ENCODE measurements at regions not wholly inside any gene's neighbourhood (a gene's known extent, or its start where the extent isn't known, plus 50 kb on each side); places are given as distances from the start of the nearest gene placed in this dataset.
"Not testable (repeated sequence)": the region's sequence is repeated elsewhere in the genome, so short reads cannot be mapped to it uniquely, and the experiment has no call there.

DNA sequence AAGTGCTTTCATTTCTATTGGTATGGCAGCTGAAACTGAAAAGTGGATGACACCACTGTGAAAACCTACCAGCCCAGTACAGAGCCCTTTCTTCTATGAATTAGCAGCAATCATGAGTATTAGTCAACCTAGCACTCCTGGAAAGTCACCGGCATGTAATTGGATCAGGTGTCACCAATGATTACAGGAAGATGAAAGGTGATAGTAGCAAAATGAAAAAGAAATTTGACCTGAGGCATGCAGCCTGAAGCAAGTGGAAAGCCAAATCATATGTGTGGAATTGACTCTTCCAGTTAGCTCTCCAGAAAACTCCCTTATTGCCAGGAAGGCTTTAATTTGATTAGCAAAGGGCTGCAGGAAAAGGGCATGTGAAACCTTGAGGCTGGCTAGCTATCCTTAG lies 81.2 kb upstream of the NAA35 start:
- peaks cover 15 to 16% of the 10 kb centered on the region in 2 experiments for H3K4me1 ChIP-seq (ENCODE audit: control insufficient read depth in 1 of 2, insufficient read depth in 2 of 2, low read length in 2 of 2)
- peak; percentile 72 for ATAC-seq
- CTCF ChIA-PET: no interaction called here

GRCh38 chr9:85861882-85862281 lies 79.1 kb upstream of the NAA35 start:
- H3K4me2 ChIP-seq (ENCODE audit: low read length); H3K9ac ChIP-seq (ENCODE audit: low read length); CTCF ChIA-PET; H3K27ac ChIP-seq (ENCODE audit: low read depth, low read length); H3K4me3 ChIP-seq (replicated peaks in 1 of 2; ENCODE audit: low read depth in 1 of 2, low read length in 2 of 2); H3K36me3 ChIP-seq (ENCODE audit: control insufficient read depth in 1 of 2, insufficient read depth in 2 of 2, low read length in 2 of 2); POLR2A ChIA-PET; H3K27me3 ChIP-seq (ENCODE audit: insufficient read depth, low read length); H3K9me2 ChIP-seq (ENCODE audit: insufficient read depth); H3K79me2 ChIP-seq (ENCODE audit: insufficient read depth, low read length); BruUV-seq (replicated peaks); H2AFZ ChIP-seq (ENCODE audit: low read depth, low read length, poor library complexity, severe bottlenecking); DNase-seq (ENCODE audit: low read depth, low spot score); H3K9me3 ChIP-seq (ENCODE audit: control insufficient read depth in 1 of 2, insufficient read depth in 1 of 2, low read depth in 1 of 2, low read length in 2 of 2); H4K20me1 ChIP-seq (ENCODE audit: insufficient read depth); intact Hi-C loops (cut with micrococcal nuclease); ATAC-seq; RAD21 ChIA-PET (ENCODE audit: low non-redundant PET in 1 of 2, low total read pairs in 2 of 2, uncharacterized antibody in 2 of 2, unreplicated experiment in 2 of 2): not testable (repeated sequence)
- peaks cover 15 to 16% of the 10 kb centered on the region in 2 experiments for H3K4me1 ChIP-seq (ENCODE audit: control insufficient read depth in 1 of 2, insufficient read depth in 2 of 2, low read length in 2 of 2)

More for the DNA sequence above, 81.2 kb upstream of the NAA35 start:
- TF ChIP-seq RAD21 (IDR thresholded peaks at IDR 0.05; ENCODE audit: low read depth): no peak
- TF ChIP-seq JUND (IDR thresholded peaks at IDR 0.05): peak; percentile 44; the same call in 1 of the 2 replicates
- no peak for TF ChIP-seq ZNF274 (IDR thresholded peaks at IDR 0.05; ENCODE audit: low read depth, low read length)
- TF ChIP-seq CEBPB (IDR thresholded peaks at IDR 0.05; ENCODE audit: low read depth): peak; percentile 45; the same call in 1 of the 2 replicates
- peak; percentile 58 for TF ChIP-seq SP1 (IDR thresholded peaks at IDR 0.05; ENCODE audit: low read depth)
- TF ChIP-seq, protein P1, sequence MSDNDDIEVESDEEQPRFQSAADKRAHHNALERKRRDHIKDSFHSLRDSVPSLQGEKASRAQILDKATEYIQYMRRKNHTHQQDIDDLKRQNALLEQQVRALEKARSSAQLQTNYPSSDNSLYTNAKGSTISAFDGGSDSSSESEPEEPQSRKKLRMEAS (IDR thresholded peaks at IDR 0.05): no peak
- 0 out of 2 replicates have a peak, but pooled peaks have one; percentile 27 for TF ChIP-seq POLR2AphosphoS5 (IDR thresholded peaks at IDR 0.05; ENCODE audit: low read depth, low read length)
- ChIA-PET RAD21 (ENCODE audit: low non-redundant PET in 1 of 2, low total read pairs in 2 of 2, uncharacterized antibody in 2 of 2, unreplicated experiment in 2 of 2) (no interaction called here), POLR2A (interaction anchor here (1.0 kb wide), 1 partner anchor 17 kb away, joined by 3 read pairs; no protein-coding TSS in a partner anchor)
- DNase-seq (ENCODE audit: low read depth, low spot score): peak; percentile 19
- Histone ChIP-seq H3K27ac (ENCODE audit: low read depth, low read length) (peak overlapping the region; percentile 38; the same call in 1 of the 2 replicates), H2AFZ (ENCODE audit: low read depth, low read length, poor library complexity, severe bottlenecking) (no peak overlapping the region), H3K27me3 (ENCODE audit: insufficient read depth, low read length) (no peaks in the 10 kb centered on the region), H4K20me1 (ENCODE audit: insufficient read depth) (no peaks in the 10 kb centered on the region), H3K4me2 (ENCODE audit: low read length) (peak overlapping the region; percentile 53), H3K36me3 (ENCODE audit: control insufficient read depth in 1 of 2, insufficient read depth in 2 of 2, low read length in 2 of 2) (no peaks in the 10 kb centered on the region; a peak in 1 of 4 replicates), H3K9me3 (ENCODE audit: control insufficient read depth in 1 of 2, insufficient read depth in 1 of 2, low read depth in 1 of 2, low read length in 2 of 2) (no peaks in the 10 kb centered on the region), H3K9me2 (ENCODE audit: insufficient read depth) (no peaks in the 10 kb centered on the region), H3K79me2 (ENCODE audit: insufficient read depth, low read length) (no peaks in the 10 kb centered on the region), H3K9ac (ENCODE audit: low read length) (no peak overlapping the region), H3K4me3 (replicated peaks in 1 of 2; ENCODE audit: low read depth in 1 of 2, low read length in 2 of 2) (no peak overlapping the region)
- intact Hi-C loops (cut with micrococcal nuclease): no loop called here
- no TSS peak for BruUV-seq (replicated peaks)

Measured in HCT116 (cell line).